Osteocyte (in vitro differentiated cells): ENCODE measurements at regions not wholly inside any gene's neighbourhood (a gene's known extent, or its start where the extent isn't known, plus 50 kb on each side); places are given as distances from the start of the nearest gene placed in this dataset.

Experiments
- DNase-seq: peaks from one replicate; pipeline ENCODE4 v3.0.0; 2021; ENCODE audit warnings: mixed read lengths; ENCODE audit not compliant: unreplicated experiment; ENCODE audit errors: extremely low spot score
- H3K27ac Mint-ChIP-seq: one replicate; pipeline ENCODE4 v1.8.0; 2021; ENCODE audit warnings: mild to moderate bottlenecking, mixed read lengths; ENCODE audit not compliant: unreplicated experiment
- H3K27me3 Mint-ChIP-seq: one replicate; pipeline ENCODE4 v1.8.0; 2021; ENCODE audit warnings: mixed read lengths; ENCODE audit not compliant: unreplicated experiment
- H3K36me3 Mint-ChIP-seq: one replicate; pipeline ENCODE4 v1.8.0; 2021; ENCODE audit warnings: mixed read lengths; ENCODE audit not compliant: unreplicated experiment
- H3K4me1 Mint-ChIP-seq: one replicate; pipeline ENCODE4 v1.8.0; 2021; ENCODE audit warnings: mixed read lengths; ENCODE audit not compliant: unreplicated experiment
- H3K4me3 Mint-ChIP-seq: one replicate; pipeline ENCODE4 v1.8.0; 2021; ENCODE audit warnings: mild to moderate bottlenecking, moderate library complexity, mixed read lengths; ENCODE audit not compliant: unreplicated experiment
- H3K9me3 Mint-ChIP-seq: one replicate; pipeline ENCODE4 v1.8.0; 2021; ENCODE audit warnings: mixed read lengths; ENCODE audit not compliant: unreplicated experiment
- TF ChIP-seq, protein P1 (sequence below): fragments of 200-600 bp; sonication (generic); IDR thresholded peaks from 2 replicates; pipeline ENCODE4 v1.5.0; 2021; ENCODE audit warnings: antibody characterized with exemption, mild to moderate bottlenecking, moderate library complexity

DNA sequence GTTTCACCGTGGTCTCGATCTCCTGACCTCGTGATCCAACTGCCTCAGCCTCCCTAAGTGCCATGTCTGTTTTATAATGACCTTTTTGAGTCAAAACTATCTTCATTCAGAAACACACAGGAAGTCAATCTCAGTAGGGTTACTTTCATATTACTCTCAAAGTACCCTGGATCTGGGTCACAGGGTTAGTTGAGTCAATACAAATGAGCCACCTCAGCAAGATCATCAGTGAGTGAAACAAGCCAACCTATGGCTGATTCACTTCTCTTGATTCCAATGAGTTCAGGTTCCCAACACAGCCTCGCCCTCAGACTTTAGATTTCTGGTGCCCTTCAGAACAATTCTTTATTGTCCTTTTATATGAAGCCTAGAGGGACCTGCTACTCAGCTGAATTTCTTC lies 76.9 kb downstream of the ZC3H11B start:
- Mint-ChIP-seq H3K27ac (no peak overlapping the region), H3K36me3 (no peaks in the 10 kb centered on the region), H3K9me3 (no peaks in the 10 kb centered on the region), H3K27me3 (peaks cover 12% of the 10 kb centered on the region), H3K4me3 (no peak overlapping the region), H3K4me1 (no peaks in the 10 kb centered on the region)
- TF ChIP-seq, protein P1, sequence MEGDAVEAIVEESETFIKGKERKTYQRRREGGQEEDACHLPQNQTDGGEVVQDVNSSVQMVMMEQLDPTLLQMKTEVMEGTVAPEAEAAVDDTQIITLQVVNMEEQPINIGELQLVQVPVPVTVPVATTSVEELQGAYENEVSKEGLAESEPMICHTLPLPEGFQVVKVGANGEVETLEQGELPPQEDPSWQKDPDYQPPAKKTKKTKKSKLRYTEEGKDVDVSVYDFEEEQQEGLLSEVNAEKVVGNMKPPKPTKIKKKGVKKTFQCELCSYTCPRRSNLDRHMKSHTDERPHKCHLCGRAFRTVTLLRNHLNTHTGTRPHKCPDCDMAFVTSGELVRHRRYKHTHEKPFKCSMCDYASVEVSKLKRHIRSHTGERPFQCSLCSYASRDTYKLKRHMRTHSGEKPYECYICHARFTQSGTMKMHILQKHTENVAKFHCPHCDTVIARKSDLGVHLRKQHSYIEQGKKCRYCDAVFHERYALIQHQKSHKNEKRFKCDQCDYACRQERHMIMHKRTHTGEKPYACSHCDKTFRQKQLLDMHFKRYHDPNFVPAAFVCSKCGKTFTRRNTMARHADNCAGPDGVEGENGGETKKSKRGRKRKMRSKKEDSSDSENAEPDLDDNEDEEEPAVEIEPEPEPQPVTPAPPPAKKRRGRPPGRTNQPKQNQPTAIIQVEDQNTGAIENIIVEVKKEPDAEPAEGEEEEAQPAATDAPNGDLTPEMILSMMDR: no peak
- DNase-seq: no peak

DNA sequence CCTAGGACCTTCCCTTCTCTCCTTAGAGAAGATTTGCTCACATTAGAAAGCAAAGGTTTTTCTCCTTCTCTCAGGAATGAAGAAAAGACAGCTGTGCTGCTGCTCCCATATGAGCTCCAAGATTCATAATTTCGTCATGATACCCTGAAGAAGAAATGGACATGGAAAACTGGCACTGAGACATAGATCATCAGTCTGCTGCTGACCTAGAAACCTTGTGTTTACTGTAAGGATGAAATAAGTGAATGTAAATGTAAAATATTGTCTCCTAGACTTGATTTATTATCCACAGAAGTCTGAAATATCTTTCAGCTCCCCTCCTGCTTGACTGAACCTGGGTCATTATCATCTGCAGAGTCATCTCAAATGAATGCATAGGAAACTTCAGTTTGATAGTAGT lies 77.9 kb downstream of the ZC3H11B start:
- Mint-ChIP-seq H3K4me3 (no peak overlapping the region), H3K4me1 (no peaks in the 10 kb centered on the region), H3K36me3 (no peaks in the 10 kb centered on the region), H3K27ac (no peak overlapping the region), H3K27me3 (peaks cover 12% of the 10 kb centered on the region), H3K9me3 (no peaks in the 10 kb centered on the region)
- DNase-seq: no peak
- TF ChIP-seq, protein P1: no peak

DNA sequence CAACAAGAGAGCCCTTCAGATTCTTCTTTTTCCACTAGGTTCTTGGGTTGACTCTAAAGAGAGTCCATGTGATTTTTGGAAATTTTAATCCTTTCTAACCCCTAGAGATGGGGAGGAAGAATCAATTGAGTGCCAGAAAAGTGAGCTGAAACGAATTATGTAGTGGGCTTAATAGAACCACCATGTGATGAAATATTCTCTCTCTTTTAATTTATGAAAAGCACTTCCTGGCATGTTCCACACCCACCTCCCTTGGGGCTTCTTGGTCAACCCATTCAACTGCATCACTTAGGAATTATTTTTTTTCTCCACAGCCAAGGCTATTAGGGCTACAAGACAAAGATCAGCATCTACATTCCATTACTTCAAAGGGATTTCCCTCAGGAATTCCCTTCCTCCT lies 79.6 kb downstream of the ZC3H11B start:
- TF ChIP-seq, protein P1: no peak
- DNase-seq: no peak
- Mint-ChIP-seq H3K27me3 (peaks cover 12% of the 10 kb centered on the region), H3K27ac (no peak overlapping the region), H3K4me1 (no peaks in the 10 kb centered on the region), H3K4me3 (no peak overlapping the region), H3K36me3 (no peaks in the 10 kb centered on the region), H3K9me3 (no peaks in the 10 kb centered on the region)

DNA sequence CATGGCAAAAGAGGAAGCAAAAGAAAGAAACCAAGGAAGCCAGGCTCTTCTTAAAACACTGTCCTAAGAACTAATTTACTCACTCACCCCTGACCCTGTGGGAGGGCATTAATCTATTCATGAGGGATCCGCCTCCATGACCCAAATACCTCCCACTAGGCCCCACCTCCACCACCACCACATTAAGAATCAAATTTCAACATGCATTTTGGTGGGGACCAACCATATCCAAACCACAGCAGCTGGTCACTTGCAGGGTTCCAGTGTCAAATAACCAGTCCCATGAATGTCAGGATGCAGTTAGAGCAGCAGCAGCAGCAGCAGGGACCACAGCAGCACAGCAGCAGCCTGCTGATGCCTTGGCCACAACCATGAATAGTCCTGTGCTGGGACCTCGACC lies 83.8 kb downstream of the ZC3H11B start:
- no peaks in the 10 kb centered on the region for H3K36me3 Mint-ChIP-seq
- peaks cover 7% of the 10 kb centered on the region for H3K27me3 Mint-ChIP-seq
- DNase-seq: no peak
- H3K27ac Mint-ChIP-seq: no peak overlapping the region
- TF ChIP-seq, protein P1: no peak
- no peaks in the 10 kb centered on the region for H3K4me1 Mint-ChIP-seq
- no peaks in the 10 kb centered on the region for H3K9me3 Mint-ChIP-seq
- no peak overlapping the region for H3K4me3 Mint-ChIP-seq

DNA sequence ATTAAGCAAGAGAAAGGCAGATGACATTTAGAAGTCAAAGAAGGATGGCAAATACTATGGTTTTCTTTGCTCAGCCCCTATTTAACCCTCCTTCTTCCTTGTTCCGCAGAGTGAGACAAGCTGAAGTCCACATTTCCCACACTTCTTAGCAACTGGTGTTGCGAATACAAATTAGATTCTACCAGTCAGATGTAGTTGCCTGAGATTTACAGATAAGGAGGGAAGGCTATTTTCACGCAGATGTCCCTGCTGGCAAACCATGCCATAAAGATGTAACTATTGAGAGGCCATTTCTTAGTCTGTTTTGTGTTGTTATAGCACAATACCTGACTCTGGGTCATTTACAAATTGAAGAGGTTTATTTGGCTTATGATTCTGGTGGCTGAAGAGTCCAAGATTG lies 84.3 kb downstream of the ZC3H11B start:
- Mint-ChIP-seq H3K36me3 (no peaks in the 10 kb centered on the region), H3K9me3 (no peaks in the 10 kb centered on the region), H3K27me3 (peaks cover 8% of the 10 kb centered on the region), H3K27ac (no peak overlapping the region), H3K4me3 (no peak overlapping the region), H3K4me1 (no peaks in the 10 kb centered on the region)
- no peak for DNase-seq
- TF ChIP-seq, protein P1: no peak
